ENCODE measurements at regions not wholly inside any gene's neighbourhood (a gene's known extent, or its start where the extent isn't known, plus 50 kb on each side); places are given as distances from the start of the nearest gene placed in this dataset.

GRCh38 chr5:124583469-124584350 lies 162.7 kb downstream of the ZNF608 start (continued):
- TF ChIP-seq, protein P1, sequence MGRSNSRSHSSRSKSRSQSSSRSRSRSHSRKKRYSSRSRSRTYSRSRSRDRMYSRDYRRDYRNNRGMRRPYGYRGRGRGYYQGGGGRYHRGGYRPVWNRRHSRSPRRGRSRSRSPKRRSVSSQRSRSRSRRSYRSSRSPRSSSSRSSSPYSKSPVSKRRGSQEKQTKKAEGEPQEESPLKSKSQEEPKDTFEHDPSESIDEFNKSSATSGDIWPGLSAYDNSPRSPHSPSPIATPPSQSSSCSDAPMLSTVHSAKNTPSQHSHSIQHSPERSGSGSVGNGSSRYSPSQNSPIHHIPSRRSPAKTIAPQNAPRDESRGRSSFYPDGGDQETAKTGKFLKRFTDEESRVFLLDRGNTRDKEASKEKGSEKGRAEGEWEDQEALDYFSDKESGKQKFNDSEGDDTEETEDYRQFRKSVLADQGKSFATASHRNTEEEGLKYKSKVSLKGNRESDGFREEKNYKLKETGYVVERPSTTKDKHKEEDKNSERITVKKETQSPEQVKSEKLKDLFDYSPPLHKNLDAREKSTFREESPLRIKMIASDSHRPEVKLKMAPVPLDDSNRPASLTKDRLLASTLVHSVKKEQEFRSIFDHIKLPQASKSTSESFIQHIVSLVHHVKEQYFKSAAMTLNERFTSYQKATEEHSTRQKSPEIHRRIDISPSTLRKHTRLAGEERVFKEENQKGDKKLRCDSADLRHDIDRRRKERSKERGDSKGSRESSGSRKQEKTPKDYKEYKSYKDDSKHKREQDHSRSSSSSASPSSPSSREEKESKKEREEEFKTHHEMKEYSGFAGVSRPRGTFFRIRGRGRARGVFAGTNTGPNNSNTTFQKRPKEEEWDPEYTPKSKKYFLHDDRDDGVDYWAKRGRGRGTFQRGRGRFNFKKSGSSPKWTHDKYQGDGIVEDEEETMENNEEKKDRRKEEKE (IDR thresholded peaks at IDR 0.05; ENCODE audit: borderline replicate concordance in 1 of 2, control insufficient read depth in 1 of 2, low read depth in 2 of 2, low read length in 1 of 2): no peak
- TF ChIP-seq DIDO1 (tag; IDR thresholded peaks at IDR 0.05; ENCODE audit: low read depth) (no peak), TBP (optimal IDR thresholded peaks at IDR 0.05; ENCODE audit: low read depth, low read length) (no peak), MECOM (CRISPR knock-in tag; IDR thresholded peaks at IDR 0.05) (0 out of 2 replicates have a peak, but pooled peaks have one; percentile 29), CTBP1 (IDR thresholded peaks at IDR 0.05; ENCODE audit: borderline replicate concordance) (peak; percentile 45; the same call in 1 of the 2 replicates), MAFG (tag; conservative IDR thresholded peaks at IDR 0.05) (peak; percentile 64), TARDBP (IDR thresholded peaks at IDR 0.05) (no peak), CREBBP (IDR thresholded peaks at IDR 0.05; ENCODE audit: low read depth, low read length) (no peak), ZNF24 (IDR thresholded peaks at IDR 0.05) (peak; percentile 38; the same call in 1 of the 2 replicates), MLLT1 (IDR thresholded peaks at IDR 0.05) (peak in 1 of 2 experiments; percentile 92; a peak in 2 of 4 replicates), DACH1 (IDR thresholded peaks at IDR 0.05; ENCODE audit: partially characterized antibody) (no peak), ZFP36 (IDR thresholded peaks at IDR 0.05; ENCODE audit: low read depth, low read length, partially characterized antibody) (no peak), ZNF77 (CRISPR knock-in tag; IDR thresholded peaks at IDR 0.05) (no peak), HDAC2 (IDR thresholded peaks at IDR 0.05) (peak; percentile 97), KLF16 (IDR thresholded peaks at IDR 0.05) (peak; percentile 86), NFIC (IDR thresholded peaks at IDR 0.05) (peak; percentile 74), SMAD4 (CRISPR knock-in tag; conservative IDR thresholded peaks at IDR 0.05) (0 out of 2 replicates have a peak, but pooled peaks have one; percentile 44)
- TF ChIP-seq, protein P2, sequence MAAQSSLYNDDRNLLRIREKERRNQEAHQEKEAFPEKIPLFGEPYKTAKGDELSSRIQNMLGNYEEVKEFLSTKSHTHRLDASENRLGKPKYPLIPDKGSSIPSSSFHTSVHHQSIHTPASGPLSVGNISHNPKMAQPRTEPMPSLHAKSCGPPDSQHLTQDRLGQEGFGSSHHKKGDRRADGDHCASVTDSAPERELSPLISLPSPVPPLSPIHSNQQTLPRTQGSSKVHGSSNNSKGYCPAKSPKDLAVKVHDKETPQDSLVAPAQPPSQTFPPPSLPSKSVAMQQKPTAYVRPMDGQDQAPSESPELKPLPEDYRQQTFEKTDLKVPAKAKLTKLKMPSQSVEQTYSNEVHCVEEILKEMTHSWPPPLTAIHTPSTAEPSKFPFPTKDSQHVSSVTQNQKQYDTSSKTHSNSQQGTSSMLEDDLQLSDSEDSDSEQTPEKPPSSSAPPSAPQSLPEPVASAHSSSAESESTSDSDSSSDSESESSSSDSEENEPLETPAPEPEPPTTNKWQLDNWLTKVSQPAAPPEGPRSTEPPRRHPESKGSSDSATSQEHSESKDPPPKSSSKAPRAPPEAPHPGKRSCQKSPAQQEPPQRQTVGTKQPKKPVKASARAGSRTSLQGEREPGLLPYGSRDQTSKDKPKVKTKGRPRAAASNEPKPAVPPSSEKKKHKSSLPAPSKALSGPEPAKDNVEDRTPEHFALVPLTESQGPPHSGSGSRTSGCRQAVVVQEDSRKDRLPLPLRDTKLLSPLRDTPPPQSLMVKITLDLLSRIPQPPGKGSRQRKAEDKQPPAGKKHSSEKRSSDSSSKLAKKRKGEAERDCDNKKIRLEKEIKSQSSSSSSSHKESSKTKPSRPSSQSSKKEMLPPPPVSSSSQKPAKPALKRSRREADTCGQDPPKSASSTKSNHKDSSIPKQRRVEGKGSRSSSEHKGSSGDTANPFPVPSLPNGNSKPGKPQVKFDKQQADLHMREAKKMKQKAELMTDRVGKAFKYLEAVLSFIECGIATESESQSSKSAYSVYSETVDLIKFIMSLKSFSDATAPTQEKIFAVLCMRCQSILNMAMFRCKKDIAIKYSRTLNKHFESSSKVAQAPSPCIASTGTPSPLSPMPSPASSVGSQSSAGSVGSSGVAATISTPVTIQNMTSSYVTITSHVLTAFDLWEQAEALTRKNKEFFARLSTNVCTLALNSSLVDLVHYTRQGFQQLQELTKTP (IDR thresholded peaks at IDR 0.05; ENCODE audit: low read depth in 1 of 2, partially characterized antibody in 2 of 2): peak in 1 of 2 experiments; percentile 41
- TF ChIP-seq, protein P3, sequence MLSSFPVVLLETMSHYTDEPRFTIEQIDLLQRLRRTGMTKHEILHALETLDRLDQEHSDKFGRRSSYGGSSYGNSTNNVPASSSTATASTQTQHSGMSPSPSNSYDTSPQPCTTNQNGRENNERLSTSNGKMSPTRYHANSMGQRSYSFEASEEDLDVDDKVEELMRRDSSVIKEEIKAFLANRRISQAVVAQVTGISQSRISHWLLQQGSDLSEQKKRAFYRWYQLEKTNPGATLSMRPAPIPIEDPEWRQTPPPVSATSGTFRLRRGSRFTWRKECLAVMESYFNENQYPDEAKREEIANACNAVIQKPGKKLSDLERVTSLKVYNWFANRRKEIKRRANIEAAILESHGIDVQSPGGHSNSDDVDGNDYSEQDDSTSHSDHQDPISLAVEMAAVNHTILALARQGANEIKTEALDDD (IDR thresholded peaks at IDR 0.05): peak; percentile 91

Measured in K562 (cell line).